ENCODE measurements at regions not wholly inside any gene's neighbourhood (a gene's known extent, or its start where the extent isn't known, plus 50 kb on each side); places are given as distances from the start of the nearest gene placed in this dataset.
A peak's percentile ranks its signal among the peaks of the same experiment; 100 is the strongest.

DNA sequence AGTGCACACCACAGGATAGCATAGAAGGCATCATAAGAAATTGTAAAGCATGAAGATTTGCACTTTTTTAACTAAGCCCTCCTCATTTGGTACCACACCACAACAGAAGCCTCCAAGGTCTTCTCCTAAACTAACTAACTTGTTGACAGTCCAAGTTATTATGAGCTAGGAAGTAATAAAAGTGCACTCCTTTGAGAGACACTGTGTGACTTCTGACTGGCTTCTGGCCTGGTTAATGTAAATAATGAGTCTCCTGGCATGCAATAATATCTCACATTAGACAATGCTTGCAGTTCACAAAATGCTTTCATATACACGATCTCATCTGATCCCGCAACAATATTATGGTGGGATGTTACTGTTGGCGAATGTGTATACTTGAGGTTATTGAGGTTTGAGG lies 103.9 kb upstream of the SLC24A5 start:
- H3K36me3 ChIP-seq (replicated peaks in 1 of 2; ENCODE audit: insufficient read depth in 1 of 2, low read depth in 2 of 2) = no peaks in the 10 kb centered on the region
- WGBS, 2 donors = 78 to 82% methylated on average over 3 of the region's 3 CpGs
- no peak overlapping the region for H3K4me3 ChIP-seq
- H3K4me1 ChIP-seq = no peaks in the 10 kb centered on the region
- TF ChIP-seq POLR2A (IDR thresholded peaks at IDR 0.05) = no peak
- TF ChIP-seq, protein P1, sequence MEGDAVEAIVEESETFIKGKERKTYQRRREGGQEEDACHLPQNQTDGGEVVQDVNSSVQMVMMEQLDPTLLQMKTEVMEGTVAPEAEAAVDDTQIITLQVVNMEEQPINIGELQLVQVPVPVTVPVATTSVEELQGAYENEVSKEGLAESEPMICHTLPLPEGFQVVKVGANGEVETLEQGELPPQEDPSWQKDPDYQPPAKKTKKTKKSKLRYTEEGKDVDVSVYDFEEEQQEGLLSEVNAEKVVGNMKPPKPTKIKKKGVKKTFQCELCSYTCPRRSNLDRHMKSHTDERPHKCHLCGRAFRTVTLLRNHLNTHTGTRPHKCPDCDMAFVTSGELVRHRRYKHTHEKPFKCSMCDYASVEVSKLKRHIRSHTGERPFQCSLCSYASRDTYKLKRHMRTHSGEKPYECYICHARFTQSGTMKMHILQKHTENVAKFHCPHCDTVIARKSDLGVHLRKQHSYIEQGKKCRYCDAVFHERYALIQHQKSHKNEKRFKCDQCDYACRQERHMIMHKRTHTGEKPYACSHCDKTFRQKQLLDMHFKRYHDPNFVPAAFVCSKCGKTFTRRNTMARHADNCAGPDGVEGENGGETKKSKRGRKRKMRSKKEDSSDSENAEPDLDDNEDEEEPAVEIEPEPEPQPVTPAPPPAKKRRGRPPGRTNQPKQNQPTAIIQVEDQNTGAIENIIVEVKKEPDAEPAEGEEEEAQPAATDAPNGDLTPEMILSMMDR (IDR thresholded peaks at IDR 0.05) = no peak
- DNase-seq (no peak), ATAC-seq (no peak)
- intact Hi-C loops (cut with DNase I) = no loop called here
- no peaks in the 10 kb centered on the region for H3K9me3 ChIP-seq
- no peaks in the 10 kb centered on the region for H3K27me3 ChIP-seq
- H3K27ac ChIP-seq = no peak overlapping the region

DNA sequence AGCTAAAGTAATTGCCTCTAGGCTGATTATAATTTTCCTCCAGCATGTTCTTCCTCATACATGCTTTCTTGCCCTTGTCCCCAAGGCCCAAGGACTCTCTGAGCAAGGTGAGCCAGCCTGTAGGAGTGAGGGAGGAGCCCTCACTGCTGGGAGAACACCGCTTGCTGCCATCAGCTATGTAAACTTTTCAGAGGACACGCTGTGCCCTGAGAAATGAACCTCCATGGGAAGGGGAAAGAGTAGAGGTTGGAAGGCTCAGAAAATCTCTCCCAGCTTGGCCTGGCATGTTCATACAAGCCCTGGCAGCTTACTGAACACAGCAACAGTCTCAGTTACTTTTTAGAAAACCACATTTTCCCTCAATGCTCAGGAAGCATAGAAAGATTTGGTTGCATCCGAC lies 103.0 kb upstream of the SLC24A5 start:
- Histone ChIP-seq H3K4me1 (no peaks in the 10 kb centered on the region), H3K36me3 (replicated peaks in 1 of 2; ENCODE audit: insufficient read depth in 1 of 2, low read depth in 2 of 2) (no peaks in the 10 kb centered on the region), H3K27me3 (no peaks in the 10 kb centered on the region), H3K9me3 (no peaks in the 10 kb centered on the region), H3K4me3 (no peak overlapping the region), H3K27ac (no peak overlapping the region)
- WGBS, 2 donors = 66 to 73% methylated on average over 3 of the region's 3 CpGs
- no peak for TF ChIP-seq POLR2A (IDR thresholded peaks at IDR 0.05)
- TF ChIP-seq, protein P1 (IDR thresholded peaks at IDR 0.05) = no peak
- peak in 3 of 4 donors; percentile 5 to 32 (median 25) for DNase-seq
- ATAC-seq = no peak
- intact Hi-C loops (cut with DNase I) = no loop called here

DNA sequence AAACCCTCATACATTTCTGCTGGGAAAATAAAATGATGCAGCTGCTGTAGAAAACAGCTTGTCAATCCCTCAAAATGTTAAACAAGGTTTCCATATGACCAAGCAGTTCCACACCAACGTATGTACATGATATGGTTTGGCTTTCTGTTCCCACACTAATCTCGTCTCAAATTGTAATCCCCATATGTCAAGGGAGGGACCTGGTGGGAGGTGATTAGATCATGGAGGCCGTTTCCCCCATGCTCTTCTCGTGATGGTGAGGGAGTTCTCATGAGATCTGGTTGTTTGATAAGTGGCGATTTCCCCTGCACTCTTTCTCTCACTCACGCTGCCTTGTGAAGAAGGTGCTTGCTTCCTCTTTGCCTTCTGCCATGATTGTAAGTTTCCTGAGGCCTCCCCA lies 100.6 kb upstream of the SLC24A5 start:
- no peak for TF ChIP-seq POLR2A (IDR thresholded peaks at IDR 0.05)
- TF ChIP-seq, protein P1 (IDR thresholded peaks at IDR 0.05) = no peak
- no peaks in the 10 kb centered on the region for H3K9me3 ChIP-seq
- DNase-seq (no peak), ATAC-seq (no peak)
- no peak overlapping the region for H3K4me3 ChIP-seq
- intact Hi-C loops (cut with DNase I) = no loop called here
- no peaks in the 10 kb centered on the region for H3K36me3 ChIP-seq (replicated peaks in 1 of 2; ENCODE audit: insufficient read depth in 1 of 2, low read depth in 2 of 2)
- no peaks in the 10 kb centered on the region for H3K27me3 ChIP-seq
- WGBS, 2 donors = 58 to 67% methylated on average over 6 of the region's 6 CpGs
- H3K27ac ChIP-seq = no peak overlapping the region
- H3K4me1 ChIP-seq = no peaks in the 10 kb centered on the region

DNA sequence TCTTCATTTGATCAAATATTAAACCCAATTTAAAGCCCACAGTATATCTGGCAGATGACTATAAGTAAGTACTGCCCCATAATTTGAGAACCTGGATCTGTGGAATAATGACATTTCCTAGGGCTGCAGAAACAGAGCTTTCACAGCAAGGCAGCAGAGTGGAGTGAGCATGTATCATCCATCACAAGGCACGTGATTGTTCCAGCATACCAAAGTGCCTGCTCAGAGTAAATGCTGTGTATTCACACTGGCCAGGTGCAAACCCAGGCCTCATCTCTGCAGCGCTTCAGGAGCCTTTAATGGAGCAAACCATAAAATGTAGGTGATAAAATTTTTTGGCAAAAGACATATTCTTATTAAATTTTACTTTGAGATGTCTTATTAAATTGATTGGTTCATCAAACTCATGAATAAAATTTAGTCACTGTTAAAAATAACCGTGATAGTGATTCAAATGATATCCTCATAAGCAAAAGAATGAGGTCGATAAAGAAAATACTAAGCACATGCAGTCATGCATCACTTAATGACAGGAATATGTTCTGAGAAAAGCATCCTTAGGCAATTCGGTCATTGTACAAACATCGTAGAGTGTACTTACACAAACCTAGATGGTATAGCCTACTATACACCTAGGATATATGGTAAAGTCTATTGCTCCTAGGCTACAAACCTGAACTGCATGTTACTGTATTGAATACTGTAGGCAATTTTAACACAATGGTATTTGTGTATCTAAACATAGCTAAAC lies 99.3 kb upstream of the SLC24A5 start:
- 76 to 79% methylated on average over 6 of the region's 6 CpGs for WGBS, 2 donors
- intact Hi-C loops (cut with DNase I) = no loop called here
- TF ChIP-seq POLR2A (IDR thresholded peaks at IDR 0.05) = no peak
- TF ChIP-seq, protein P1 (IDR thresholded peaks at IDR 0.05) = no peak
- ATAC-seq = no peak
- Histone ChIP-seq H3K27me3 (no peaks in the 10 kb centered on the region), H3K4me3 (no peak overlapping the region), H3K27ac (no peak overlapping the region), H3K9me3 (no peaks in the 10 kb centered on the region), H3K4me1 (no peaks in the 10 kb centered on the region), H3K36me3 (replicated peaks in 1 of 2; ENCODE audit: insufficient read depth in 1 of 2, low read depth in 2 of 2) (no peaks in the 10 kb centered on the region)
- no peak for DNase-seq

DNA sequence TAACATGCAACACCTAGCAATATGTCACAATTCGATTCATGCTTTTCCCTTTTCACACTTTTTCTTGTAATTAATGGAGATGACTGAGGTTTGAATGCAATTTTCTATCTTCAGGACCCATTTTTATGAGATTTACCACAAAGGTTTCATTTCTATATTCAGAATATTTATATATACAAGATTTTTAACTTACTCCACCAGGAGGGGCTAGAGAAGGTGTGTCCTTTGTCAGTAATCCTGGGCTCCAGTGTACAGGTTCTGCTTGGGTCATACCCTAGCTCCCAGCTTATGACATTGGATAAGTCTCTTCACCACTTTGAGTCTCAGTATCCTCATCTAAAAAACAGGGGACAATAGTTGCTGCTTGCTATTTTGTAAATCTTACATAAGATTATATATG lies 95.7 kb upstream of the SLC24A5 start:
- WGBS, 2 donors = 49 to 57% methylated on average over 1 of the region's 1 CpG
- Histone ChIP-seq H3K27ac (no peak overlapping the region), H3K4me3 (no peak overlapping the region), H3K9me3 (no peaks in the 10 kb centered on the region), H3K4me1 (no peaks in the 10 kb centered on the region), H3K36me3 (replicated peaks in 1 of 2; ENCODE audit: insufficient read depth in 1 of 2, low read depth in 2 of 2) (no peaks in the 10 kb centered on the region), H3K27me3 (no peaks in the 10 kb centered on the region)
- intact Hi-C loops (cut with DNase I) = no loop called here
- ATAC-seq (no peak), DNase-seq (no peak)
- TF ChIP-seq, protein P1 (IDR thresholded peaks at IDR 0.05) = no peak
- TF ChIP-seq POLR2A (IDR thresholded peaks at IDR 0.05) = no peak
